ENCODE measurements at regions not wholly inside any gene's neighbourhood (a gene's known extent, or its start where the extent isn't known, plus 50 kb on each side); places are given as distances from the start of the nearest gene placed in this dataset.
"Not testable (repeated sequence)": the region's sequence is repeated elsewhere in the genome, so short reads cannot be mapped to it uniquely, and the experiment has no call there.

- no peak for DNase-seq
Observed at GRCh38 chr9:79034583-79034982, 537.2 kb upstream of the TLE4 start.

DNA sequence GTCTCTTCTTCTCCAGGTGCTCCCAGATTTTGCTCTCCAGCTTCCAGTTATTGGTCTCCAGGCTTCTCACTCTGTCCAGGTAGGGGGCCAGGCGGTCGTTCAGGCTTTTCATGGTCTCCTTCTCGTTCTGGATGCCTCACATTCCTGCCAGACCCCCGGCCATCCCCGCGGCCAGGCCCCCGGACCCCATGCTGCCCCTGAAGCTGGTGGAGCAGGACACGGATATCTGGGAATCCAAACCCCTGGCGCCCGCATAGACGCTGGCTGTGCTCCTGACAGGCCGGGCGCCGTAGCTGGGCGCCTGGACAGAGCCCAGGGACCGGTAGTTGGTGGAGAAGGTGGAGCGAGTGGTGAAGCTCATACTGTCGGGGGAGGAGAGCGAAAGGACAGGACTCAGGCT is 534.4 kb upstream of the TLE4 start:
- DNase-seq = no peak

- DNase-seq = no peak
Observed at GRCh38 chr9:79040671-79041070, 531.1 kb upstream of the TLE4 start.

- no peak for DNase-seq
Observed at GRCh38 chr9:79041266-79041665, 530.5 kb upstream of the TLE4 start.

- no peak for DNase-seq
Observed at GRCh38 chr9:79043916-79044315, 527.8 kb upstream of the TLE4 start.

DNA sequence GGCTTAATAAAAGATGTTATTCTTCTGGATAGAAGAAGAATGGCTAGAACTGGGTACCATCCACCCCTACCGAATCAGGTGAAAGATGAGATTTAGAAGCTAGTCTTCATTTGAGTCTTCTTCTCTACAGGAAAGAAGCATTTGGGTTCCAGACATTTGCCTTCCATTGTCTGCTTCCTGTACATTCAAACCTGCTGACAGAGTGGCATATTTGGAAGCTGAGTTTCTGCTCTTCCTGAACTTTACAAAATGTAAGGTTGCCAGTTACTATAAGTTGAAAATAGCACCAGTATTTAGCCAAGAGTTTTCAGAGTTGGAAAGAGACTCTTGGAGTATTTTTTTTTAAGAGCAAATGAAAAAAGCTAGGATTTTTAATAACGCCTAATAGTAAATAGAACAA is 525.4 kb upstream of the TLE4 start:
- no peak for DNase-seq

DNA sequence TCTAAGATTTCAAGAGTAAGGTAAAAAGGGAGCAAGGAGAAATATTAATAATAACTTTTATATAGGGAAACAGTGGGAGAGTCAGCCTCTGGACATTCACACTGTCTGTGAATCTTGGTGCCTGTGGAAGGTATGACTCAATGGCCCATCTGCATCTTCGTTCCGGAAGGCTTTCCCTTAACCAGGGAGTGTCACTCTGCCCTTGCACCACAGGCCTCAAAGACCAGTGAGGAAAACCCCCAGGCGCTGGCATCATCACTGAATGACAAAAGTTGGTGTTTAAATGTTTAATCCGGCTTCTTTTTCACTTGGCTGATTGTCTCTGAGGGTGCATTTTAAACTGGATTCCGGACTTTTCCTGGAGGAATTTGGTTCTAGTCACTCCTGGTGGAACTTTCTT is 522.4 kb upstream of the TLE4 start:
- DNase-seq = no peak

DNA sequence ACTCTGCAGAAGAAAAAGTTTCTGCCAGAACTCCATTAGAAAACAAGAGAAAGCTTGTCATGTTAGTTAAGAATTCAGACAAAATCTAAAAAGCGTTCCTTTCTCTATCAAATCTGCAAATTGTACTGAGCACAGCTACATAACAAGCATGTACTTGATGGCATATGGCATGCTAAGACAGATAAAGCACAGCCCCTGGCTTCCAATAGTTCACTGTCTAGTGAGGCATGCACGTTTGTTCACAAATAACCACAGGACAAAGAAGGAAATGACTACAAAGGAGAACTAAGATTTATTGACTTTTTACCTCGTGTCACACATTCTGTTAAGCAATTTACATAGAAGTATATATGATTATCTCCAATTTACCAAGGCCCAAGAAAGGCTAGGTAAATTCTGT is 518.2 kb upstream of the TLE4 start:
- no peak for DNase-seq

- DNase-seq = no peak
Observed at GRCh38 chr9:79054500-79054899, 517.3 kb upstream of the TLE4 start.

DNA sequence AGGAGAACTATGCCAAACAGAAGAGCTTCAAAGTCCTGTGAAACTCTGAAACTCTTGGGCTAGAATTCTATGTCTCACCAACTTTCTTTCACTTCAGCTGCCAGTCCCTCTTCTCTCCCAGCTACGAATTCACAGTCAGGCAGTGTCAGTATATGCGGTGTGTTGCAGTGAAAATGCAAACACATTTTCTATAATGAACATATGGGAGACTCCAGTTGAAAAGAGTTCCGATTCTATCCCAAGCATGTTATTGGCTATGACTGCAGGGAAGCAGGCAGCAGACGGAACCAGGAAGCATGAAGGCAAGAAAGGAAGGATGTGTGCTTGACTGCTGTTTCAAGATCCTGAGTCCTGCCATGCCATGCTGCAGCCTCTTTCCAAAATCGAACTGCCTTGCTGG is 515.7 kb upstream of the TLE4 start:
- no peak for DNase-seq

GRCh38 chr9:79057576-79057975 is 514.2 kb upstream of the TLE4 start:
- DNase-seq = no peak

GRCh38 chr9:79060766-79061165 is 511.0 kb upstream of the TLE4 start:
- no peak for DNase-seq

- no peak for DNase-seq
Observed at GRCh38 chr9:79061752-79062616, 509.8 kb upstream of the TLE4 start.

- no peak for DNase-seq
Observed at GRCh38 chr9:79073201-79073600, 498.6 kb upstream of the TLE4 start.

GRCh38 chr9:79080536-79080935 is 491.2 kb upstream of the TLE4 start:
- DNase-seq = no peak

DNA sequence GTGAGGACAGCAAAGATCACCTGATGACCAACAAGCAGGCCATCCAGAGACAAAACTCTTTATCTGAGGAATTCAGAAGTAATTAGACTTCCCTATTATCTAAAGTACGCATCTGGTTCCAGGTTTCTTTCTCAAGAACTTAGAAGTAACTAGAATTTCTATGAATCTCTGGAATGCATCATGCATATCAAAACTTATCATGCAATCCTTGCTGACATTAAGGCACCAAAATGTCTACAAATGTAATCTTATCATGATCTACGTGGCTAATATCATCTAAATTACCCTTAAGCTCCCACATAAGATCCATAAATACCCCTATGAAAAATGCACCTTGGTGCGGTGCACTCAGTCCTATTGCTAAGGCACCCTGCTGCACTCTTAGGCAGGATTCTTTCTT is 488.1 kb upstream of the TLE4 start:
- no peak for DNase-seq

DNA sequence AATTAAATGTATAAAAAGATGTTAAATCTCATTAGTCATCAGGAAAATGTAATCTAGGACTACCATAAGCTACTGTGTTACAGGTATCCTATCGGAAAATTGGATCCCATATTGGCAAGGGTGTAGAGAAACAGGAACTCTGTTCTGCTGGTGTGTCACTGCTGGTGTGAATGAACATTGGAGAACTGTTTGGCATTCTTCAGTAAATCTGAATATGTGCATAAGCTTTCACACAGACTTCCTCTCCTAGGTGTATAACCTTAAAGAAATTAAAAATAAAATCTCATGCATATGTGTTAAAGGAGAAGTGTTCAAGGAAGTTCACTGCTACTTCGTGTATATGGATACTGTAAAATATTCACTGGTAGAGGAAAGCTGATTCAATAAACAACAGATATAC is 484.6 kb upstream of the TLE4 start:
- DNase-seq = no peak

DNA sequence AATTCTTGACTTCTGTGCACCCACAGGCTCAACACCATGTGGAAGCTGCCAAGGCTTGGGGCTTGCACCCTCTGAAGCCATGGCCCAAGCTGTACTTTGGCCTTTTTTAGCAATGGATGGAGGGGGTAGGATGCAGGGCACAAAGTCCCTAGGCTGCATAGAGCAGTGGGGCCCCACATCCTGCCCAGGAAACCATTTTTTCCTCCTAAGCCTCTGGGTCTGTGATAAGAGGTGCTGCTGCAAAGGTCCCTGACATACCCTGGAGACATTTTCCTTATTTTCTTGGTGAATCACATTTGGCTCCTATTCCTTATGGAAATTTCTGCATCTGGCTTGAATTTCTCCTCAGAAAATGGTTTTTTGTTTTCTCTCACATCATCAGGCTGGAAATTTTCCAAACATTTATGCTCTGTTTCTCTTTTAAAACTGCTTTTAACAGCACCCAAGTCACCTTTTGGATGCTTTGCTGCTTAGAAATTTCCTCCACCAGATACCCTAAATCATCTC is 482.7 kb upstream of the TLE4 start:
- DNase-seq = no peak

DNA sequence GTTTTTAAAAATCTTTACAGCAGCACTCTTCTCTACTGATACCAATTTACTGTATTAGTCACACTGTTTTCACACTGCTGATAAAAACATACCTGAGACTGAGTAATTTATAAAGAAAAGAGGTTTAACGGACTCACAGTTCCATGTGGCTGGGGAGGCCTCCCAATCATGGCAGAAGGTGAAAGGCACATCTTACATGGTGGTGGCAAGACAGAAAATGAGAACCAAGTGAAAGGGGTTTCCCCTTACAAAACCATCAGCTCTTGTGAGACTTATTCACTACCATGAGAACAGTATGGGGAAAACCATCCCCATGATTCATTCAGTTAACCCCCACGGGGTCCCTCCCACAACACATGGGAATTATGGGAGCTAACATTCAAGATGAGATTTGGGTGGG is 481.9 kb upstream of the TLE4 start:
- DNase-seq = not testable (repeated sequence)

- not testable (repeated sequence) for DNase-seq
Observed at GRCh38 chr9:79103257-79103656, 468.5 kb upstream of the TLE4 start.

DNA sequence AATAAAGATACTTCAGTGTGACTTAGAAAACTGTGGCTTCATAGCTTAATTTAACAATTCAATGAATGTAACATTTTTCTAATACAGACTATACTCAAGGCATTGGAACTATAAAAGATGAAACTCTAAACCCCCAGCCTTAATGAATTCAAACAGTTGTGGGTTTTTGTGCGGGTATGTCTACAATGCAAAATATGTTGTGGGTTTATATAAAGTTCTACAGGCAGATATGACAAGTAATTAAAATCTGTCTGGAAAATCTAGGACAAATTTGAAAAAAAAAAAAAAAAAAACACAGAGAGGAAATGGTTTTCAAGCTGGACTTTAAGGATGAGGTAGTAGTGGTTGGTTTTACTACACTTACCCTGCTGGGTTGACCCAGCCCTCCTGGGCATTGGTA is 467.5 kb upstream of the TLE4 start:
- no peak for DNase-seq

- DNase-seq = no peak
Observed at GRCh38 chr9:79104951-79105350, 466.8 kb upstream of the TLE4 start.

DNA sequence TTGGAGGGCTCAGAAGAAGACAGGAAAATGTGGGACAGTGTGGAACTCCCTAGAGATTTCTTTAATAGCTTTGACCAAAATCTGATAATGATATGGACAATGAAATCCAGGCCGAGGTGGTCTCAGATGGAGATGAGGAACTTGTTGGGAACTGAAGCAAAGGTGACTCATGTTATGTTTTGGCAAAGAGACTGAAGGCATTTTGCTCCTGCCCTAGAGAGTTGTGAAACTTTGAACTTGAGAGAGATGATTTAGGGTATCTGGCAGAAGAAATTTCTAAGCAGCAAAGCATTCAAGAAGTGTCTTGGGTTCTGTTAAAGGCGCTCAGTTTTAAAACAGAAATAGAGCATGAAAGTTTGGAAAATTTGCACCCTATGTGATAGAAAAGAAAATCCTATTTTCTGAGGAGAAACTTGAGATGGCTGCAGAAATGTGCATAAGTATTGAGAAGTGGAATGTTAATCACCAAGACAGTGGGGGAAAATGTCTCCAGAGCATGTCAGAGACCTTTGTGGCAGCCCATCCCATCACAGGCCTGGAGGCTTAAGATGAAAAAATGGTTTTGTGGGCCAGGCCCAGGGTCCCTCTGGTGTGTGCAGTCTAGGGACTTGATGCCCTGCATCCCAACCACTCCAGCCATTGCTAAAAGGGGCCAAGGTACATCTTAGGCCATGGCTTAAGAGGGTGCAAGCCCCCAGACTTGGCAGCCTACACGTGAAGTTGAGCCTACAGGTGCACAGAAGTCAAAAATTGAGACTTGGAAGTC is 463.7 kb upstream of the TLE4 start:
- no peak for DNase-seq

DNA sequence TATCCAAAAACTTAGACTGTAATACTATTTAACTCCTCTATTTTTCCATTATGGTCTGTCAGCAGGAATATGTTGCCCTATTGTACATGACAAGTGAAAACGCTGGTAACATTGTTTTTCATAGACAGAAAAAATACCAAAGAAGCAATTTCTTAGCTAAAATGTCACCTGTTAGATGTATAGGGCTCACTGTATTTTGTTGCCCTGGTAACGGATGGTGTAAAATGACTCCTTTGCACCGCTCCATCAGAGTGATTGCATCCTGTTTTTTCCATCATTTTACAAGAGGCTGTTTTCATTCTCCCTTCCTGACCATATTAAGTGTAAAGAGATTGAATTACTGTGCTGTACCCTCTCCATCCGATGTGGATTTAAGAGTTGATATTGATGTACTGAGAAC is 460.1 kb upstream of the TLE4 start:
- no peak for DNase-seq

All from stimulated activated CD4-positive, alpha-beta T cell treated with anti-CD3 and anti-CD28 coated beads, Interleukin-4, amount 100 ng/mL, for 1 hour (primary cell).